NB4 (cell line): ENCODE measurements at regions not wholly inside any gene's neighbourhood (a gene's known extent, or its start where the extent isn't known, plus 50 kb on each side); places are given as distances from the start of the nearest gene placed in this dataset.

Source experiments
- DNase-seq: peaks from one replicate; pipeline ENCODE4 v3.0.0; 2010; ENCODE audit warnings: low read depth
- H3K4me3 ChIP-seq: one replicate; pipeline ENCODE4 v1.5.1; 2011; ENCODE audit warnings: mild to moderate bottlenecking, low read depth, low read length, moderate library complexity
- CTCF ChIP-seq: IDR thresholded peaks from one replicate; pipeline ENCODE4 v1.5.1; 2012; ENCODE audit warnings: low read depth, low read length
- MAX ChIP-seq: IDR thresholded peaks from 2 replicates; pipeline ENCODE4 v1.6.1; 2011; ENCODE audit warnings: low read depth, low read length
- MYC ChIP-seq: IDR thresholded peaks from 2 replicates; pipeline ENCODE4 v1.6.1; 2011; ENCODE audit warnings: low read depth, low read length
- POLR2A ChIP-seq: IDR thresholded peaks from 2 replicates; pipeline ENCODE4 v1.6.1; 2011; ENCODE audit warnings: mild to moderate bottlenecking; ENCODE audit not compliant: insufficient read length; ENCODE audit errors: extremely low read depth

GRCh38 chr5:114191441-114191840 is 170.4 kb upstream of the KCNN2 start:
- no peak for TF ChIP-seq CTCF
- DNase-seq = no peak
- no peak overlapping the region for H3K4me3 ChIP-seq

- no peak overlapping the region for H3K4me3 ChIP-seq
- TF ChIP-seq MYC (no peak), POLR2A (no peak), MAX (no peak), CTCF (no peak)
- DNase-seq = no peak
Measured at GRCh38 chr5:114192108-114192507, 169.8 kb upstream of the KCNN2 start.

- H3K4me3 ChIP-seq = no peak overlapping the region
- no peak for DNase-seq
- TF ChIP-seq MAX = no peak
- TF ChIP-seq POLR2A = no peak
Measured at GRCh38 chr5:114201332-114201731, 160.5 kb upstream of the KCNN2 start.

- H3K4me3 ChIP-seq = no peak overlapping the region
- no peak for DNase-seq
- no peak for TF ChIP-seq MYC
- no peak for TF ChIP-seq CTCF
Measured at GRCh38 chr5:114204923-114205322, 156.9 kb upstream of the KCNN2 start.

- H3K4me3 ChIP-seq = no peak overlapping the region
- no peak for TF ChIP-seq POLR2A
- TF ChIP-seq MYC = no peak
- no peak for TF ChIP-seq MAX
- no peak for DNase-seq
Measured at GRCh38 chr5:114206640-114207039, 155.2 kb upstream of the KCNN2 start.

- no peak for TF ChIP-seq CTCF
- TF ChIP-seq MYC = no peak
- no peak for TF ChIP-seq MAX
- no peak for TF ChIP-seq POLR2A
- H3K4me3 ChIP-seq = no peak overlapping the region
- DNase-seq = no peak
Measured at GRCh38 chr5:114207615-114208014, 154.3 kb upstream of the KCNN2 start.

GRCh38 chr5:114208120-114208519 is 153.8 kb upstream of the KCNN2 start:
- DNase-seq = no peak
- TF ChIP-seq CTCF (no peak), MAX (no peak), MYC (no peak), POLR2A (no peak)
- no peak overlapping the region for H3K4me3 ChIP-seq
